PC-9 (cell line): ENCODE measurements at regions not wholly inside any gene's neighbourhood (a gene's known extent, or its start where the extent isn't known, plus 50 kb on each side); places are given as distances from the start of the nearest gene placed in this dataset.

Experiments
- BruUV-seq: library from RNA; stranded (reverse); fragments of 400-500 nt; replicated peaks from 2 replicates; lab custom pipeline; 2021; lab: Mats Ljungman, UMichigan
- CTCF ChIA-PET: fragments of 300-600 bp; sonication (Branson Sonifier 250); formaldehyde crosslinking; loops from one replicate; lab custom pipeline; 2022; ENCODE audit warnings: antibody characterized with exemption; lab: Charles Lee
- POLR2A ChIA-PET: fragments of 300-600 bp; sonication (Branson Sonifier 250); formaldehyde crosslinking; loops from one replicate; lab custom pipeline; 2022; ENCODE audit warnings: antibody characterized with exemption; ENCODE audit not compliant: unreplicated experiment; lab: Charles Lee
- DNase-seq, 2 experiments: peaks; one replicate each; pipeline versions ENCODE4 v3.0.0 to v3.0.0-alpha.2; 2015 to 2022; ENCODE audit warnings: mixed read lengths in 1 of 2
- H2AFZ ChIP-seq: fragments of 200-600 bp; sonication (generic); 2 replicates; pipeline ENCODE4 v1.8.1; 2017; ENCODE audit warnings: antibody characterized with exemption
- H3F3A ChIP-seq: fragments of 200-600 bp; sonication (generic); 2 replicates; pipeline ENCODE4 v1.8.1; 2017; ENCODE audit warnings: antibody characterized with exemption, mild to moderate bottlenecking, low read depth; ENCODE audit not compliant: insufficient read depth
- H3K27ac ChIP-seq: fragments of 200-600 bp; sonication (generic); 2 replicates; pipeline ENCODE4 v1.6.1; 2016; ENCODE audit warnings: mixed run types
- H3K27me3 ChIP-seq: fragments of 200-600 bp; sonication (generic); 2 replicates; pipeline ENCODE4 v1.6.1; 2016; ENCODE audit warnings: low read depth, mixed run types; ENCODE audit not compliant: insufficient read depth
- H3K36me3 ChIP-seq: fragments of 200-600 bp; sonication (generic); 2 replicates; pipeline ENCODE4 v1.6.1; 2016; ENCODE audit warnings: low read depth, mixed run types
- H3K4me1 ChIP-seq: fragments of 200-600 bp; sonication (generic); replicated peaks from 2 replicates; pipeline ENCODE4 v1.6.1; 2016; ENCODE audit warnings: mixed run types; ENCODE audit not compliant: insufficient read depth
- H3K4me2 ChIP-seq: fragments of 200-600 bp; sonication (generic); 2 replicates; pipeline ENCODE4 v1.6.1; 2017; ENCODE audit warnings: mixed run types
- H3K4me3 ChIP-seq: fragments of 200-600 bp; sonication (generic); 2 replicates; pipeline ENCODE4 v1.6.1; 2016; ENCODE audit warnings: mixed run types
- H3K79me2 ChIP-seq: fragments of 200-600 bp; sonication (generic); 2 replicates; pipeline ENCODE4 v1.6.1; 2017; ENCODE audit warnings: low read depth, mixed run types
- H3K9me2 ChIP-seq: fragments of 200-600 bp; sonication (generic); 2 replicates; pipeline ENCODE4 v1.8.1; 2017; ENCODE audit warnings: mild to moderate bottlenecking; ENCODE audit not compliant: insufficient read depth
- H3K9me3 ChIP-seq: fragments of 200-600 bp; sonication (generic); 2 replicates; pipeline ENCODE4 v1.8.1; 2016; ENCODE audit warnings: low read depth; ENCODE audit not compliant: insufficient read depth
- H4K20me1 ChIP-seq: fragments of 200-600 bp; sonication (generic); 2 replicates; pipeline ENCODE4 v1.8.1; 2017; ENCODE audit not compliant: insufficient read depth
- EZH2 ChIP-seq: fragments of 200-600 bp; sonication (generic); IDR thresholded peaks from 2 replicates; pipeline ENCODE4 v1.8.0; 2017; ENCODE audit warnings: antibody characterized with exemption, low read depth
- intact Hi-C: fragments of 100-400 bp; cut with micrococcal nuclease; formaldehyde crosslinking; loops from one replicate; pipeline ENCODE4 v1.10.0; 2022; ENCODE audit not compliant: unreplicated experiment
- TF ChIP-seq, protein P1 (sequence below): fragments of 200-600 bp; sonication (generic); conservative IDR thresholded peaks from 2 replicates; pipeline ENCODE4 v1.6.1; 2017; ENCODE audit warnings: mixed run types, antibody characterized with exemption, mild to moderate bottlenecking, moderate library complexity

DNA sequence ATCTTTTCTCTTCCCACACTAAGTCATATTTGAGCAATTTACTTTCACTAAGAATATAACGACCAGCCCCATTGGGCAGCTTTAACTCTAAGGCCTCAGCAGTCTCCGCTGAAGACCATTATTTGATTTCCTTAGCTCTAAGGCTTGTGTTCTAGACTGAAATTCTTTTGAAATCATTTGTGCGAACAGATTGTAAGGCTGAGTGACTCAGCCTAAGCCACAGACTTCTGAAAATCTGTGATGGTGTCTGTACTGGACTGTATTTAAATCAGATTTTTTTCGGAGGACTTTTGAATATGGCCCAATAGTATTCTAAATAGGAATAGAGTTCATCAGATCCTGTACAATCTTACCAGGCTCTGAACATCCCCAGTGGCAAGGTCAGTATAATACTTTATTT lies 150.3 kb upstream of the TECRL start:
- DNase-seq: no peak

DNA sequence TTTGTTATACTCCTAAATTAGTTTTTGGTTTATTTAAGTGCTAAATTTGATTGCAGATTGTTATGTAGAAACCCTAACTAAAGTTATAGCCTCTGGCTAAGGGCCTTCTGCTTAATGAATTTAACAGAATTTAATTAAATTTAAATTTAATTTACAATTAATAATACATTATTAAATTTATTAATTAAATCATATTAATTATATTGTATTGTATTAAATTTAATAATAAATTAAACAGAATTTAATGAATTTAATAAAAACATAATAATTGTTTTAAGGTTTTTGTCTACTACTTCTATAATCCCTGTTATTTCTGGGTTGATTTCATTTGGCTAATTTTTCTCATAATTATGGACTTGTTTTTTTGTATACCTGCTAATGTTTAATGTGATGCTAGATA lies 141.9 kb upstream of the TECRL start:
- Histone ChIP-seq H3K79me2 (no peaks in the 10 kb centered on the region), H3K27me3 (no peaks in the 10 kb centered on the region), H3K9me2 (no peaks in the 10 kb centered on the region), H3K4me1 (no peaks in the 10 kb centered on the region), H3F3A (no peaks in the 10 kb centered on the region), H4K20me1 (no peaks in the 10 kb centered on the region), H3K9me3 (no peaks in the 10 kb centered on the region), H3K36me3 (no peaks in the 10 kb centered on the region), H3K27ac (no peak overlapping the region), H2AFZ (no peak overlapping the region), H3K4me2 (no peak overlapping the region), H3K4me3 (no peak overlapping the region)
- BruUV-seq: no TSS peak
- DNase-seq: no peak
- intact Hi-C loops: no loop called here
- POLR2A ChIA-PET: no interaction called here
- CTCF ChIA-PET: no interaction called here
- no peak for TF ChIP-seq EZH2
- TF ChIP-seq, protein P1, sequence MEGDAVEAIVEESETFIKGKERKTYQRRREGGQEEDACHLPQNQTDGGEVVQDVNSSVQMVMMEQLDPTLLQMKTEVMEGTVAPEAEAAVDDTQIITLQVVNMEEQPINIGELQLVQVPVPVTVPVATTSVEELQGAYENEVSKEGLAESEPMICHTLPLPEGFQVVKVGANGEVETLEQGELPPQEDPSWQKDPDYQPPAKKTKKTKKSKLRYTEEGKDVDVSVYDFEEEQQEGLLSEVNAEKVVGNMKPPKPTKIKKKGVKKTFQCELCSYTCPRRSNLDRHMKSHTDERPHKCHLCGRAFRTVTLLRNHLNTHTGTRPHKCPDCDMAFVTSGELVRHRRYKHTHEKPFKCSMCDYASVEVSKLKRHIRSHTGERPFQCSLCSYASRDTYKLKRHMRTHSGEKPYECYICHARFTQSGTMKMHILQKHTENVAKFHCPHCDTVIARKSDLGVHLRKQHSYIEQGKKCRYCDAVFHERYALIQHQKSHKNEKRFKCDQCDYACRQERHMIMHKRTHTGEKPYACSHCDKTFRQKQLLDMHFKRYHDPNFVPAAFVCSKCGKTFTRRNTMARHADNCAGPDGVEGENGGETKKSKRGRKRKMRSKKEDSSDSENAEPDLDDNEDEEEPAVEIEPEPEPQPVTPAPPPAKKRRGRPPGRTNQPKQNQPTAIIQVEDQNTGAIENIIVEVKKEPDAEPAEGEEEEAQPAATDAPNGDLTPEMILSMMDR: no peak

More for the DNA sequence above, 150.3 kb upstream of the TECRL start:
- H3K4me1 ChIP-seq: no peaks in the 10 kb centered on the region
- H3K36me3 ChIP-seq: no peaks in the 10 kb centered on the region
- intact Hi-C loops: no loop called here
- no peaks in the 10 kb centered on the region for H3F3A ChIP-seq
- H3K9me3 ChIP-seq: no peaks in the 10 kb centered on the region
- TF ChIP-seq, protein P1: no peak
- TF ChIP-seq EZH2: no peak
- BruUV-seq: no TSS peak
- POLR2A ChIA-PET: no interaction called here
- H3K4me3 ChIP-seq: no peak overlapping the region
- no peak overlapping the region for H2AFZ ChIP-seq
- H3K27me3 ChIP-seq: no peaks in the 10 kb centered on the region
- no peaks in the 10 kb centered on the region for H3K79me2 ChIP-seq
- no peaks in the 10 kb centered on the region for H4K20me1 ChIP-seq
- no peaks in the 10 kb centered on the region for H3K9me2 ChIP-seq
- CTCF ChIA-PET: no interaction called here
- no peak overlapping the region for H3K4me2 ChIP-seq
- H3K27ac ChIP-seq: no peak overlapping the region

DNA sequence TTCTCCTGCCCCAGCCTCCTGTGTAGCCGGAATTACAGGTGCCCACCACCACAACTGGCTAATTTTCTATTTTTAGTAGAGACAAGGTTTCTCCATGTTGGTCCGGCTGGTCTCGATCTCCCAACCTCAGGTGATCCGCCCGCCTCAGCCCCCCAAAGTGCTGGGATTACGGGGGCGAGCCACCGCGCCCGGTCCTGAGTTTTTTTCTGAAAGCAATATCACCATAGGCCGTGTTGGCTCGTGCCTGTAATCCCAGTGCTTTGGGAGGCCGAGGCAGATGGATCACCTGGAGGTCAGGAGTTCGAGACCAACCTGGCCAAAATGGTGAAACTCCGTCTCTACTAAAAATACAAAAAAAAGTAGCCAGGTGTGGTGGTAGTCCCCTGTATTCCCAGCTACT lies 136.3 kb upstream of the TECRL start:
- Histone ChIP-seq H3K27me3 (no peaks in the 10 kb centered on the region), H3K4me1 (no peaks in the 10 kb centered on the region), H3K27ac (no peak overlapping the region), H3K4me3 (no peak overlapping the region), H3K9me3 (no peaks in the 10 kb centered on the region), H4K20me1 (no peaks in the 10 kb centered on the region), H2AFZ (no peak overlapping the region), H3K79me2 (no peaks in the 10 kb centered on the region), H3K36me3 (no peaks in the 10 kb centered on the region), H3K9me2 (no peaks in the 10 kb centered on the region), H3F3A (no peaks in the 10 kb centered on the region), H3K4me2 (no peak overlapping the region)
- no peak for DNase-seq
- CTCF ChIA-PET: no interaction called here
- no TSS peak for BruUV-seq
- intact Hi-C loops: no loop called here
- TF ChIP-seq, protein P1: no peak
- no peak for TF ChIP-seq EZH2
- POLR2A ChIA-PET: no interaction called here
